Osteocyte (in vitro differentiated cells): ENCODE measurements at regions not wholly inside any gene's neighbourhood (a gene's known extent, or its start where the extent isn't known, plus 50 kb on each side); places are given as distances from the start of the nearest gene placed in this dataset.
A peak's percentile ranks its signal among the peaks of the same experiment; 100 is the strongest.

Experiments
- DNase-seq: peaks from one replicate; pipeline ENCODE4 v3.0.0; 2021; ENCODE audit warnings: mixed read lengths; ENCODE audit not compliant: unreplicated experiment; ENCODE audit errors: extremely low spot score
- H3K27ac Mint-ChIP-seq: one replicate; pipeline ENCODE4 v1.8.0; 2021; ENCODE audit warnings: mild to moderate bottlenecking, mixed read lengths; ENCODE audit not compliant: unreplicated experiment
- H3K27me3 Mint-ChIP-seq: one replicate; pipeline ENCODE4 v1.8.0; 2021; ENCODE audit warnings: mixed read lengths; ENCODE audit not compliant: unreplicated experiment
- H3K36me3 Mint-ChIP-seq: one replicate; pipeline ENCODE4 v1.8.0; 2021; ENCODE audit warnings: mixed read lengths; ENCODE audit not compliant: unreplicated experiment
- H3K4me1 Mint-ChIP-seq: one replicate; pipeline ENCODE4 v1.8.0; 2021; ENCODE audit warnings: mixed read lengths; ENCODE audit not compliant: unreplicated experiment
- H3K4me3 Mint-ChIP-seq: one replicate; pipeline ENCODE4 v1.8.0; 2021; ENCODE audit warnings: mild to moderate bottlenecking, moderate library complexity, mixed read lengths; ENCODE audit not compliant: unreplicated experiment
- H3K9me3 Mint-ChIP-seq: one replicate; pipeline ENCODE4 v1.8.0; 2021; ENCODE audit warnings: mixed read lengths; ENCODE audit not compliant: unreplicated experiment
- CTCF ChIP-seq: fragments of 200-600 bp; sonication (generic); IDR thresholded peaks from 2 replicates; pipeline ENCODE4 v1.5.0; 2021; ENCODE audit warnings: antibody characterized with exemption, mild to moderate bottlenecking, moderate library complexity

GRCh38 chr12:92255741-92256140 lies 110.1 kb upstream of the BTG1 start:
- no peak for DNase-seq
- no peak for TF ChIP-seq CTCF
- Mint-ChIP-seq H3K4me1 (peaks cover 2% of the 10 kb centered on the region), H3K9me3 (no peaks in the 10 kb centered on the region), H3K36me3 (no peaks in the 10 kb centered on the region), H3K4me3 (no peak overlapping the region), H3K27me3 (no peaks in the 10 kb centered on the region), H3K27ac (no peak overlapping the region)

- H3K9me3 Mint-ChIP-seq, result peaks cover 5% of the 10 kb centered on the region
- H3K27ac Mint-ChIP-seq, result no peak overlapping the region
- TF ChIP-seq CTCF, result no peak
- H3K4me3 Mint-ChIP-seq, result no peak overlapping the region
- H3K36me3 Mint-ChIP-seq, result no peaks in the 10 kb centered on the region
- H3K4me1 Mint-ChIP-seq, result no peaks in the 10 kb centered on the region
- no peaks in the 10 kb centered on the region for H3K27me3 Mint-ChIP-seq
- no peak for DNase-seq
Observed at GRCh38 chr12:92253301-92253700, 107.7 kb upstream of the BTG1 start.

- no peak for DNase-seq
- H3K27me3 Mint-ChIP-seq, result no peaks in the 10 kb centered on the region
- peaks cover 4% of the 10 kb centered on the region for H3K4me1 Mint-ChIP-seq
- no peaks in the 10 kb centered on the region for H3K36me3 Mint-ChIP-seq
- H3K27ac Mint-ChIP-seq, result no peak overlapping the region
- no peak for TF ChIP-seq CTCF
- peaks cover 5% of the 10 kb centered on the region for H3K9me3 Mint-ChIP-seq
- no peak overlapping the region for H3K4me3 Mint-ChIP-seq
Observed at GRCh38 chr12:92248977-92249376, 103.3 kb upstream of the BTG1 start.

- H3K4me1 Mint-ChIP-seq, result peaks cover 17% of the 10 kb centered on the region
- no peaks in the 10 kb centered on the region for H3K27me3 Mint-ChIP-seq
- H3K36me3 Mint-ChIP-seq, result no peaks in the 10 kb centered on the region
- peak; percentile 30 for TF ChIP-seq CTCF
- no peak for DNase-seq
- H3K27ac Mint-ChIP-seq, result peak overlapping the region; percentile 61
- H3K9me3 Mint-ChIP-seq, result no peaks in the 10 kb centered on the region
- no peak overlapping the region for H3K4me3 Mint-ChIP-seq
Observed at GRCh38 chr12:92244036-92244435, 98.4 kb upstream of the BTG1 start.

GRCh38 chr12:92242907-92243306 lies 97.3 kb upstream of the BTG1 start:
- no peak for DNase-seq
- Mint-ChIP-seq H3K4me1 (peaks cover 17% of the 10 kb centered on the region), H3K27ac (no peak overlapping the region), H3K9me3 (no peaks in the 10 kb centered on the region), H3K36me3 (no peaks in the 10 kb centered on the region), H3K4me3 (no peak overlapping the region), H3K27me3 (no peaks in the 10 kb centered on the region)
- TF ChIP-seq CTCF, result no peak
